Upper lobe of left lung (tissue), 6 donors: ENCODE measurements at regions not wholly inside any gene's neighbourhood (a gene's known extent, or its start where the extent isn't known, plus 50 kb on each side); places are given as distances from the start of the nearest gene placed in this dataset.
A peak's percentile ranks its signal among the peaks of the same experiment; 100 is the strongest.

ENCODE experiments used
- ATAC-seq, 2 donors: fragments of 200-7000 bp; cut with Tn5 transposase; one replicate each; pipeline ENCODE4 v1.9.1; 2022; ENCODE audit warnings: mild to moderate bottlenecking in 2 of 2, moderate library complexity in 2 of 2; ENCODE audit not compliant: low FRiP score in 2 of 2
- DNase-seq, 2 donors: peaks; one replicate each; pipeline ENCODE4 v3.0.0-alpha.2; 2019 to 2020
- H3K27ac ChIP-seq, 4 donors: fragments of 200-600 bp; sonication (generic); one replicate each; pipeline ENCODE4 v1.5.1; 2016 to 2019
- H3K27me3 ChIP-seq, 4 donors: fragments of 200-600 bp; sonication (generic); one replicate each; pipeline ENCODE4 v1.5.1; 2017 to 2019
- H3K36me3 ChIP-seq, 4 donors: fragments of 200-600 bp; sonication (generic); one replicate each; pipeline ENCODE4 v1.5.1; 2016 to 2019
- H3K4me1 ChIP-seq, 4 donors: fragments of 200-600 bp; sonication (generic); one replicate each; pipeline ENCODE4 v1.5.1; 2018 to 2019
- H3K4me3 ChIP-seq, 4 donors: fragments of 200-600 bp; sonication (generic); one replicate each; pipeline ENCODE4 v1.5.1; 2017 to 2019; ENCODE audit warnings: mild to moderate bottlenecking in 2 of 4, moderate library complexity in 1 of 4
- H3K9me3 ChIP-seq, 4 donors: fragments of 200-600 bp; sonication (generic); one replicate each; pipeline ENCODE4 v1.5.1; 2018 to 2019
- EP300 ChIP-seq, 4 donors: sonication (generic); formaldehyde crosslinking; IDR thresholded peaks; one replicate each; pipeline ENCODE4 v1.5.1; 2017; ENCODE audit warnings: antibody characterized with exemption in 4 of 4, control low read depth in 2 of 4
- POLR2A ChIP-seq, 4 donors: fragments of 450-650 bp; IDR thresholded peaks; one replicate each; pipeline ENCODE4 v1.5.1; 2016 to 2017; ENCODE audit warnings: antibody characterized with exemption in 4 of 4, mild to moderate bottlenecking in 2 of 4
- POLR2AphosphoS5 ChIP-seq, 2 donors: sonication (generic); formaldehyde crosslinking; IDR thresholded peaks; one replicate each; pipeline ENCODE4 v1.5.1; 2017; ENCODE audit warnings: antibody characterized with exemption in 2 of 2
- WGBS, 2 donors: methylation state at CpG; one replicate each; pipeline ENCODE4 v1.1.5; 2017 to 2018; 5-methylcytosine and 5-hydroxymethylcytosine counted together
- TF ChIP-seq, protein P1 (sequence below), 6 experiments: fragments of 450-650 bp in 4 of 6; fragments of 200-600 bp in 2 of 6; sonication (generic) in 2 of 6; IDR thresholded peaks; one replicate each; pipeline ENCODE4 v1.5.1; 2016 to 2019; ENCODE audit warnings: antibody characterized with exemption in 6 of 6
- donor health status: DM: no; HTN: no; CAD: no; lungs with moderate emphysema.
- donor health status: DM: no; HTN: yes; CAD: no; lungs with severe emphysema.

DNA sequence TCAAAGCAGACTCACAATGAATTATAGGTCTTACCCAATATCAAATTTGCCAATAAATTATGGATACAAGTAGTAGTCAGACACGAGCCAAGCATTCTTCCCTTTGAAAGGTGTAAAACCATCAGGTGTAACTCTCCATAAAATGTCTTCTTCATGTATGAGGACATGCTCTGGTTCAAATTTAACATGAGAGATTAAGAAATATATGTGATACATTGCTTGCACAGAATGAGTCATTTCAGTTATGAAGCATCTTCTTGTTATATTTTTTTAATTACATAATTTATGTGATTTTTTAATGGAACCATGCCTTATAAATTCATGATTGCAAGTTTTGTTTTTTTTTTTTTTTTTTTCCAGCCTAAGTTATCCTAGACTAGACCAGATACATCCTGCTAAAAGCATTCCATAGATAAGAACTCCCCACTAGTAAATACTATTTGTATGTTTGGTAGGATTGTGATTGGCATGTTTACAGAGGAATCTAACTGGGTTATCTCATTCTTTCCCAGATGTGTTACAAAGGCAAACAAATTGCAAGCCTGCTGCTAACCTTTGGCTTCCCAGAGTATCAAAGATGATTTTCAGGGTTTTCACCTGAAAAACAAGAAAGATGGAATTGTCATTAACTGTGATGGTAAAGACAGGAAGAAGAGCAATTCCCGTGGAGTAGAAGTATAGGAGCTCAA, 621.9 kb downstream of the XIRP2 start:
- no peak for ATAC-seq
- H3K9me3 ChIP-seq, result no peaks in the 10 kb centered on the region
- no peaks in the 10 kb centered on the region for H3K27me3 ChIP-seq
- no peak overlapping the region for H3K4me3 ChIP-seq
- H3K27ac ChIP-seq, result no peak overlapping the region
- 44 to 48% methylated on average over 2 of the region's 2 CpGs for WGBS, 2 donors
- no peaks in the 10 kb centered on the region for H3K36me3 ChIP-seq
- no peak for TF ChIP-seq POLR2A (IDR thresholded peaks at IDR 0.05)
- TF ChIP-seq, protein P1, sequence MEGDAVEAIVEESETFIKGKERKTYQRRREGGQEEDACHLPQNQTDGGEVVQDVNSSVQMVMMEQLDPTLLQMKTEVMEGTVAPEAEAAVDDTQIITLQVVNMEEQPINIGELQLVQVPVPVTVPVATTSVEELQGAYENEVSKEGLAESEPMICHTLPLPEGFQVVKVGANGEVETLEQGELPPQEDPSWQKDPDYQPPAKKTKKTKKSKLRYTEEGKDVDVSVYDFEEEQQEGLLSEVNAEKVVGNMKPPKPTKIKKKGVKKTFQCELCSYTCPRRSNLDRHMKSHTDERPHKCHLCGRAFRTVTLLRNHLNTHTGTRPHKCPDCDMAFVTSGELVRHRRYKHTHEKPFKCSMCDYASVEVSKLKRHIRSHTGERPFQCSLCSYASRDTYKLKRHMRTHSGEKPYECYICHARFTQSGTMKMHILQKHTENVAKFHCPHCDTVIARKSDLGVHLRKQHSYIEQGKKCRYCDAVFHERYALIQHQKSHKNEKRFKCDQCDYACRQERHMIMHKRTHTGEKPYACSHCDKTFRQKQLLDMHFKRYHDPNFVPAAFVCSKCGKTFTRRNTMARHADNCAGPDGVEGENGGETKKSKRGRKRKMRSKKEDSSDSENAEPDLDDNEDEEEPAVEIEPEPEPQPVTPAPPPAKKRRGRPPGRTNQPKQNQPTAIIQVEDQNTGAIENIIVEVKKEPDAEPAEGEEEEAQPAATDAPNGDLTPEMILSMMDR (IDR thresholded peaks at IDR 0.05), result no peak
- no peak for TF ChIP-seq EP300 (IDR thresholded peaks at IDR 0.05)
- TF ChIP-seq POLR2AphosphoS5 (IDR thresholded peaks at IDR 0.05), result no peak
- no peak for DNase-seq
- no peaks in the 10 kb centered on the region for H3K4me1 ChIP-seq

DNA sequence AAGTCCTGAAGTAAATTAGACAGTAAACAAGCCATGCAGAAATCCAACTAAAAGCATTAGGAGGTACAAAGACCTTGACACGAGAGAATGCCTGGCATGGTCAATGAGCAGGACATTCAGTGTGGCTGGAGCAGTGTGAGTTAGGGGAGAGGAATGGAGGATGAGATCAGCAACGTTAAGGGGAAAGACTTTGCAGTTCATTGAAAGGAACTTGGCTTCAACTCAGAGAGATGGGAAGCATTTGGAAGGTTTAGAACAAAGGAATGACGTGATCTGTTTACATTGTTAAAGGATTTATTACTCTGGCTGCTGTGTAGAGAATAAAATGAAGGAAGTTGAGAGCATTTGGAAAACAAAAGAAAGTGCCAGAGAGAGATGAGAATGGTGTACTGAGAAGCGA, 621.3 kb downstream of the XIRP2 start:
- Histone ChIP-seq H3K4me1 (no peaks in the 10 kb centered on the region), H3K36me3 (no peaks in the 10 kb centered on the region), H3K9me3 (no peaks in the 10 kb centered on the region), H3K4me3 (no peak overlapping the region), H3K27me3 (no peaks in the 10 kb centered on the region), H3K27ac (no peak overlapping the region)
- no peak for TF ChIP-seq POLR2A (IDR thresholded peaks at IDR 0.05)
- TF ChIP-seq, protein P1 (IDR thresholded peaks at IDR 0.05), result no peak
- no peak for TF ChIP-seq POLR2AphosphoS5 (IDR thresholded peaks at IDR 0.05)
- no peak for TF ChIP-seq EP300 (IDR thresholded peaks at IDR 0.05)
- WGBS, 2 donors, result 31 to 39% methylated on average over 4 of the region's 4 CpGs
- peak in 1 of 2 donors; percentile 14 for ATAC-seq
- no peak for DNase-seq

DNA sequence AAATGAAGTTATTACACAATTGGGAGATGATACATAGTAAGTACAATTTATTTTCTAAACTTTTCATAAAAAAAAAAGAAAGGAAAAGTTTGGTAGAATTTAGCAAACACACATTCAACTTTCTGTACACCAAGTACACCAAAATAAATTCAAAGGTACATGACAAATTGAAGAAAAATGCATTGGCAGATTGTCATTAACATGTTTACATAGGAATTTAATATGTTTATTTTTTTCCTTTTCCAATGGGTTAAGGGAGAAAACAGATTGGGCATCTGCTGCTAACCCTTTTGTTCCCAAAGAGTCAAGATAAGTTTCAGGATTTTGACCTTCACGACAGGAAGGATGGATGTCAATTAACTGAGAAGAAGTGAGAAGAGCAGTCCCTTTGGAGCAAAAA, 620.4 kb downstream of the XIRP2 start:
- ATAC-seq (no peak), DNase-seq (no peak)
- TF ChIP-seq POLR2AphosphoS5 (IDR thresholded peaks at IDR 0.05) (no peak), POLR2A (IDR thresholded peaks at IDR 0.05) (no peak), EP300 (IDR thresholded peaks at IDR 0.05) (no peak)
- TF ChIP-seq, protein P1 (IDR thresholded peaks at IDR 0.05), result no peak
- Histone ChIP-seq H3K4me1 (no peaks in the 10 kb centered on the region), H3K4me3 (no peak overlapping the region), H3K27me3 (no peaks in the 10 kb centered on the region), H3K9me3 (no peaks in the 10 kb centered on the region), H3K36me3 (no peaks in the 10 kb centered on the region), H3K27ac (no peak overlapping the region)
- 72 to 73% methylated on average over 1 of the region's 1 CpG for WGBS, 2 donors

DNA sequence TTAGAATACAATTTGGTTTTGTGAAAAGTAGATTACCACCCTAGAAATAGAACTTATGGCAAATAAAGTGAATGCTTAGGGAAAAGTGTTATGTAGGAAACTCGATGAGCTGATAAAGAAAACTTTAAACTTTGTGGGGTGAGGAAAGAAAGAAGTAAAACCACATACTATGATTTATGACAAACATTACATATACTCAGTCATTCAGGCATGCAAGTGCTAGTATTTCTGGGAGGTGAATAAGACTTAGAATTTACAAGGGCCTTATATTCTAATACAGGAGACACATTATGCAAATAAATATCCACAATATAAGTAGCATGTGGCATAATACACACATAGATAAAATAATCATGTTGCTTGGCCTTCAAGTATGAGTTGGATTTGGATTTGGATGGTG, 618.1 kb downstream of the XIRP2 start:
- Histone ChIP-seq H3K27me3 (no peaks in the 10 kb centered on the region), H3K4me3 (no peak overlapping the region), H3K27ac (no peak overlapping the region), H3K9me3 (no peaks in the 10 kb centered on the region), H3K4me1 (no peaks in the 10 kb centered on the region), H3K36me3 (no peaks in the 10 kb centered on the region)
- ATAC-seq (no peak), DNase-seq (no peak)
- TF ChIP-seq EP300 (IDR thresholded peaks at IDR 0.05) (no peak), POLR2A (IDR thresholded peaks at IDR 0.05) (no peak)
- 48 to 65% methylated on average over 1 of the region's 1 CpG for WGBS, 2 donors

DNA sequence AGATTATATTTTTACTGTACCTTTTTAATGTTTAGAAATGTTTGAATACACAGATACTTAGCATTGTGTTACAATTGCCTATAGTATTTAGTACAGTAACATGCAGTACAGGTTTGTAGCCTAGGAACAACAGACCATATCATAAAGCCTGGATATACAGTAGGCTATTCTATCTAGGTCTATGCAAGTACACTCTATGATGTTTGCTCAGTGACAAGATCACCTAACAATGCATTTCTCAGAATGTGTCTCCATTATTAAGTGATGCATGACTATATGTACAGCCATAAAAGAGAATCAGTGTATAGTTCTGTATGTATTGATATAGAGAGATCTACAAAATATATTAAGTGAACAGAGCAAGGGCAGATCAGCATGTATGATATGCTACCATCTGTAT, 616.4 kb downstream of the XIRP2 start:
- no peaks in the 10 kb centered on the region for H3K36me3 ChIP-seq
- H3K4me3 ChIP-seq, result no peak overlapping the region
- no peaks in the 10 kb centered on the region for H3K9me3 ChIP-seq
- DNase-seq, result no peak
- no peaks in the 10 kb centered on the region for H3K4me1 ChIP-seq
- H3K27me3 ChIP-seq, result no peaks in the 10 kb centered on the region
- TF ChIP-seq EP300 (IDR thresholded peaks at IDR 0.05), result no peak
- H3K27ac ChIP-seq, result no peak overlapping the region
- ATAC-seq, result no peak

DNA sequence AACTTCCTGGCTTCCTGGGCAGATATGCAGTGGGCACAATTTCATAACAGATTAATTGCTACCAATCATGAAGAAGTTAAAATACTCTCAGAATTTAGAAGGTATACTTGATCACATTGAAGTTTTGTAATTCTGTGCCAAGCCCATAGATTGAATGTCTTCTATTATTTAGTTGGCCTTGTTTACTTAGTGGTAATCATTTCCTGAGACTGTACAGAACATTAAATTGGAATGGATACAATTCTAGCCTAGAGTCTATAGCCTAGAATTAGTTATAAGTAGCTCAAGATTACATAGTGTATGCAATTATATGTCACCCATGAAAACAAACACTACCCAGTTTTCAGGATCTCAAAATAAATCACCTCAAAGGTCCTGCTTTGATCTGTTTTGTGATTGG, 615.8 kb downstream of the XIRP2 start:
- H3K9me3 ChIP-seq, result no peaks in the 10 kb centered on the region
- H3K4me3 ChIP-seq, result no peak overlapping the region
- ATAC-seq (no peak), DNase-seq (no peak)
- TF ChIP-seq POLR2AphosphoS5 (IDR thresholded peaks at IDR 0.05), result no peak
- TF ChIP-seq POLR2A (IDR thresholded peaks at IDR 0.05), result no peak
- TF ChIP-seq, protein P1 (IDR thresholded peaks at IDR 0.05), result no peak
- TF ChIP-seq EP300 (IDR thresholded peaks at IDR 0.05), result no peak
- no peaks in the 10 kb centered on the region for H3K36me3 ChIP-seq
- no peaks in the 10 kb centered on the region for H3K4me1 ChIP-seq
- no peaks in the 10 kb centered on the region for H3K27me3 ChIP-seq
- no peak overlapping the region for H3K27ac ChIP-seq
